ENCODE measurements at regions not wholly inside any gene's neighbourhood (a gene's known extent, or its start where the extent isn't known, plus 50 kb on each side); places are given as distances from the start of the nearest gene placed in this dataset.
A peak's percentile ranks its signal among the peaks of the same experiment; 100 is the strongest.

DNA sequence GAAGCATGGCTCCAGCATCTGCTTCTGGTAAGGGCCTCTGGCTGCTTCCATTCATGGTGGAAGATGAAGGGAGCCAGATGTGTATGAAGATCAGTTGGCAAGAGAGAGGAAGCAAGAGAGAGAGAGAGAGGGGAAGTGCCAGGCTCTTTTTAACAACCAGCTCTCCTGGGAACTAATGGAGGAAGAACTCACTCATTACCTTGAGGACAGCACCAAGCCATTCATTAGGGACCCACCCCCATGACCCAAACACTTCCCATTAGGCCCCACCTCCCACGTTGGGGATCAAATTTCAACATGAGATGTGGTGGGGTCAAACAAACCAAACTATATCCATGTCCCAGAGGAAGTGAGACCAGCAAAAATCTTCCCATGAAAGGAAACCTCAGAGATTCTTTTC is 124.8 kb upstream of the SIX2 start:
- DNase-seq = peak; percentile 31

DNA sequence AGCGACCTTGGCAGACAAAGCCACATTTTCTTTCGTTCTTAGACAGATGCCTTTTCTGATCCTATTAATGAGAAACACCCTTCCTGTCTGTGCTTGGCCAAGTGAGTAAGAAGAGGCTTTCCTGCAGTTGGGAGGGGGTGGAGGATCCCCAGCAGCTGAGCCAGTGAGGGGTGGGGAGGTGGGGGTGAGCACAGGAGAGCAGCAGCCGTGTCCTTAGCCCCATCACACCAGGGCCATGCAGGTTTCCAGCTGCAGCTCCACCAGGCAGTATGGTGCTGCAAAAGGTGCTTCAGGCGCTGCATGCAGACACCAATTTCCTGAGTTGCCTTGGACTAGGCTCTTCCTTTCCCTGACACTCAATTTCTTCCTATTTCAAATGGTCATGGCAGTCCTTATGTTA is 123.3 kb upstream of the SIX2 start:
- no peak for DNase-seq

DNA sequence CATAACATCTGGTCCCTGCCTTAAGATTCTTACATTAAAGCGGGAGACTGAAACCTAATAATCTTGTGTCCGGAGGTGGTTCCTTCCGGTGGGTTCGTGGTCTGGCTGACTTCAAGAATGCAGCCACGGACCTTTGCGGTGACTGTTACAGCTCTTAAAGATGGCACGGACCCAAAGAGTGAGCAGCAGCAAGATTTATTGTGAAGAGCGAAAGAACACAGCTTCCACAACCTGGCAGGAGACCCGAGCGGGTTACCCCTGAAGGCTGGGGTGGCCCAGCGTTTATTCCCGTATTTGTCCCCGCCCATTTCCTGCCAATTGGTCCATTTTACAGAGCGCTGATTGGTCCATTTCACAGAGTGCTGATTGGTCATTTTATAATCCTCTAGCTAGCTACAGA is 122.3 kb upstream of the SIX2 start:
- peak; percentile 47 for DNase-seq

DNA sequence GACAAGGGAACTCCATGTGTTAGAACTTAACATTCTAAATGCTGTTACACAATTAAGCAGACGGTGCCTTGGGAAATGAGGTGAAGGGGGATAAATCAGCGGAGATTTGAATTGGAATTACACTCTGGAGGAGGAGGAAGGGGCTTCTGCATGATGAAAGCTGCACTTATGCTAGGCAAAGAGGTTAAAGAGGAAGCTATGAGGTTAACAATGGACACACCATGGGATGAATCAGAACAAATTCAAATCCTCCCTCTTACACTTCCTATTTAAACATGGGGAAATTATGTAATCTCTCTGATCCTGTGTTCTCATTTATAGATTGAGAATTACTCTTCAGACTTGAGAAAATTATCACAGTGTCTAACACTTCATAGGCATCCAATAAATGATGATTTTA is 121.5 kb upstream of the SIX2 start:
- peak; percentile 28 for DNase-seq

DNA sequence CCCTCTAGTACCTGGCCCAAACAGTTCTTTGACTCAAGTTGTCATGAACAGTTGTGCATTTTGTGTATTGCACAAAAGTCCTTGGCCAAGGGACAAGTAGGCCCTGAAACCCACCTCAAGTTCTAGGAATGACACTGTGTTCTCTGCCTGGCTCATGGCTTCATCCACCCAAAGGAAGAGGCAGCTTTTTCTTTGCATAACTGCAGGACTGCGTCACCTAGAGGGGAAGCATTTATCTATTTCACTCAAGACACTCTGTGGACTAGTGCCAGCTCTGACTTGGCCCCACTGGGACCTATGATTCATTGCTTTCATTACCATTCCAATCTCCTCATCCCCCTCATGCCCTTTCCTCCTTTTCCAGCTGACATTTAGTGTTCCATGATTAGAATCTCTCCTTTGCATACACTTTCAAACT is 119.3 kb upstream of the SIX2 start:
- DNase-seq = no peak

DNA sequence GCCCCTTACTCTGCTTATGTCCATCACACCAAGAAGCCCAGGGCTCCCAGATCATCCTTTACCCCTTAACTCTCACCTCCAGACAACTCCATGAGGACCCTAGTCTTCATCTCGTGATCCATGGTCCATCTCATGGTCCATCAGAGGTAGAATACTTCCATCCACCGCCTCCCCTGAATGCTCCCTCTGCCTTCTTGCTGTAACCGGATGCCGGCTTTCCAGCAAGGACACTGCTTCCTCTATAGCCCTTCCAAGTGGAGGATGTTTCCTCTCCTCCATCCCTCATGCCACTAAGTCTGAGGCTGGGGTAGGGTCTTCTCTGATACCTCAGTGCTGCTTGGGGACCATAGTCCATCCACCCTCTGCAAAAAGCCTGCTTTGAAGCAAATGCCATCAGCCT is 118.6 kb upstream of the SIX2 start:
- no peak for DNase-seq

DNA sequence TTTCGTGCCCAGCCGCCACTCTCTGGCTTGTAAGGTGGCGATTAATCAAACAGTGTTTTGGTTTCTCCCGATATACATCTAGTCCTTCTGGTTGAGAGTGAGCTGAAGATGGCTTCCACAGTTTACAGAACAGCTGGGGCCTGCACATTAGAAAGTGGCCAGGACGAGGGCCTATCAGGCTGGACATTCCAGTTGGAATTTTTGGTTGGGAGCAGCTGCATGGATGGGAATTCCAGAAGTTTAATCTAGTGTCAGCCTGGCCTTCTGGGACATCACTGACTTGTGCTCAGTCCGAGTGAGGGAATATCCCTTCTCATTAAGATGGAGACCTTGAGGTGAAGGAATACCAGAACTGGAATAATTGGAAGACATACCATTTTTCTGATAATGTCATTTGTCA is 118.1 kb upstream of the SIX2 start:
- no peak for DNase-seq

DNA sequence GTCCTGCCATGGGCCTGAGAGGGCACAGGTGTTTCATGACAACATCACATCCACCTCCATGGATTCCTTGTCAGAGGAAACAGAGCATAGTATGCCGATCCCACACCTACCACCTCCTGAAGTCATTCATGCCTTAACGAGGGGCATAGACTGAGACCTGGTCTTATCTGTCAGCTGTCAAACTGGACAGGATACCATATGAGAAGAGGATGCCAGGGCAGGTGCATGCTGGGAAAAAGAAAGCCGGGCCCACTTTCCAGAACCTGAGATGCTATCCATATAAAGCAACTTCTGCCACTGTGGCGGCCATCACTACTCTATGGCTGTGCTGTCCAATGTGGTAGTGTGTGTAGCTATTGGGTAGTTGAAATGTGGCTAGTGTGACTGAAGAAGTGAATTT is 116.0 kb upstream of the SIX2 start:
- DNase-seq = no peak

DNA sequence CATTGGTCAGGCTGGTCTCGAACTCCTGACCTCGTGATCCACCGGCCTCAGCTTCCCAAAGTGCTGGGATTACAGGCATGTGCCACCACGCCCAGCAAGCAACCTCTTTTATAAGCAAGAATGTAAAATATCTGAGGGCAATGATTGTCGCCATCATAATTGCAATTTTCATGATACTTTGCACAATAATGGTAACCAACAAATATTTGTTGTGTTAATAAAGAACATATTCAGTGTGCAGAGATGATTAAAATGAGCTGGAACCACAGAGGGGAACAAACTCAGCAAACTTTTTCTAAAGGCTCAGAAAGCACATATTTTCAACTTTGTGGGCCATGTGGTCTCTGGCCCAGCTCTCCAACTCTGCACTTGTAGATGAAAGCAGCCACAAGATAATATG is 115.2 kb upstream of the SIX2 start:
- no peak for DNase-seq

DNA sequence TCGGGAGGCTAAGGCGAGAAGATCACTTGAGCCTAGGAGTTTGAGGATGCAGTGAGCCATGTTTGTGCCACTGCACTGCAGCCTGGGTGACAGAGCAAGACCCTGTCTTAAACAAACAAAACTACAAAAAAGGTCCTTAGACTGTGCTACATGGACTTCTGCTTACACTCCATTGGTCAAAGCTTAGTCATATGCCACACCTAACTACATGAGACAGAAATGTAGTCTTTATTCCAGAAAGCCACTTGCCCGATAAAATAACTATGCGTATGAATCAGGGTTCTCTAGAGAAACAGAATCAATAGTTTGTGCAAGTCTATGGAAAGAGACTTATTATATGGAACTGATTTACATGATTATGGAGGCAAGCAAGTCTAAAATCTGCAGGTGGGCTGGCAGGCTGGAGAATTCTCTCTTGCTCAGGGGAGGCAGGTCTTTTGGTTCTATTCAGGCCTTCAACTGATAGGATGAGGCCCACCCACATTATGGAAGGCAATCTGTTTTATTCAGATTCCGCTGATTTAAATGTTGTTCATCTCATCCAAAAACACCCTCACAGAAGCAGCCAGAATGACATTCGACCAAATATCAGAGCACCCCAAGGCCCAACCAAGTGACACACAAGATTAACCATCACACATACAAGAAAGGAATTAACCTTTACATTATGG is 114.4 kb upstream of the SIX2 start:
- no peak for DNase-seq

DNA sequence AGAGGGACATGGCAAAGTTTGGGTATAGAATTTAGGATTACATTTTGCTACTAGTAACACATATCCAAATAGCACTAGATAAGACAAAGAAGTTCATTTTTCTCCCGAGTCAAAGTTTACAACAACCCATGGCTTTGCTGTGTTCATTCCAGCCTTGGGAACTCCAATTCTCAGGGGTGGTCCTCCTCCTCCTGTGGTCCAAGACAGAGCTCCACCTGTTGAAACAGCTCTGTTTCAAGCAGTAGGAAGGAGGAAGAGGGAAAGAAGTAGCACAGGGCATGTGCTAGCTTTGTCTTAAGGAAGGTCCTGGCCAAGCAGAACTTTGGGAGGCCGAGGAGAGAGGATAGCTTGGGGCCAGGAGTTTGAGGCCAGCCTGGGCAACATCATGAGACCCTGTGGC is 113.8 kb upstream of the SIX2 start:
- no peak for DNase-seq

DNA sequence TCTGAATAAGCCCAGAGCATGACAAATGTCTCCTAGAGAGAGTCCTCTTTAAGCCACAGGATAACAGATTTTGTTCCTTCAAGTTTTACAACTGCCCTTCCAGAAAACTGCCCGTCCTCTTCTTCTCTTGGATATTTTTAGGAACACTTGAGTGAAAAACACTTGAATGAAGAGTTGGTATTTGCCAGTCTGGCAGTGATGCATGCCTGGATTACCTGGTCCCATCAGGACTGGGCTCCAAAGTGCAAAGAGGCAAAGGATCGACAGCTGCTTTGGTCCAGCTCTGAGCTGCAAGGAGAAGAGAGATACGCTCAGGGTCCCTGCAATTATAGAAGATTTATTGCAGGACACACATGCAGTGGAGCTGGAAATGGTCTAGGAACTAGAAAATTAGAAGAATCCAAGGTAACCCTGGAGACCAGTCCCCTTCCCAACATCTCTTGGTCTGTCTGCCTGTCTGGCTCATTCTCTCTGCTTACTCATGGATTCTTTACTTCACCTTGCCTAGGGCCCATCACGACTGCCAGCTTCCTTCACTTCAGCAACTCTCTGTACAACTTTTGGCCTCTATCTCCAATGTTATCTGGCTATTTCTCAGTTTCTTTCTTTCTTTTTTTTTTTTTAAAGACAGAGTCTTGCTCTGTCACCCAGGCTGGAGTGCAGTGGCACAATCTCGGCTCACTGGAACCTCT is 112.1 kb upstream of the SIX2 start:
- DNase-seq = no peak

DNA sequence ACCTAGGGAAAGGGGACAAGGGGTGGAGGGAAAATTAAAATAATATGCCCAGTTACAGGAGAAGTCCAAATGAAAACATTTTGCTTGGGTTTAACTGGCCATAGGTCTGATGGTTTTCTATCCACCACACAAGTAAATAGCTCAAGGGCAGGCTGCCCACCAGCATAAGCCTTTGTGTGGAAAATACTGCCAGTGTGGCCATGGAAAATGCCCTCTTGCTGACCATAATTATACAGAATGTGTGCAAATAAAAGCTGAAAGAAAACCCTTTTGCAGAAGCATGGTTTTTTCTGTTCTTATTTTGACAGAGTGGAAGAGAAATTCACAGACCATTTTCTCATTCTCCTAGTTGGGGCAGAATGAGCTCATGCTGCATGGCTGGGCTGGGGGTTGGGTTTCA is 111.3 kb upstream of the SIX2 start:
- no peak for DNase-seq

DNA sequence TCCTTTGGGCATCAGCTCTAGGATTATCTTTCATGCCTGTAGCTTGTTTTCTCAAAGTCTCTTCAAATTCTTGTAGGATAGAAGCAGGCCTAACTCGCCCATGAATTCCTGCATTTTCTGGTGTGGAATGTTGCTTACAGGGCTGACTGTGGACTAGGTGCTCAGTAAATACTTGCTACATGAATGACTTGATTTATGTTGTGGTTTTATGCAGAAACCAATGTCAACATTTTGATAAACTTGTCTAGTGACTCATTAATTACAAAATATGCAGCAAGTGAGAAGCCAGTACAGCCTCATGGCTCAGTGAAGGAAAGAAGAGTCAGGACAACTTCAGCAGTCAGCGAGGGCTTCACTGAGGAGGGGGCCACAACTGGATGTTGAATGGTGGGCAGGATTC is 110.6 kb upstream of the SIX2 start:
- DNase-seq = no peak

DNA sequence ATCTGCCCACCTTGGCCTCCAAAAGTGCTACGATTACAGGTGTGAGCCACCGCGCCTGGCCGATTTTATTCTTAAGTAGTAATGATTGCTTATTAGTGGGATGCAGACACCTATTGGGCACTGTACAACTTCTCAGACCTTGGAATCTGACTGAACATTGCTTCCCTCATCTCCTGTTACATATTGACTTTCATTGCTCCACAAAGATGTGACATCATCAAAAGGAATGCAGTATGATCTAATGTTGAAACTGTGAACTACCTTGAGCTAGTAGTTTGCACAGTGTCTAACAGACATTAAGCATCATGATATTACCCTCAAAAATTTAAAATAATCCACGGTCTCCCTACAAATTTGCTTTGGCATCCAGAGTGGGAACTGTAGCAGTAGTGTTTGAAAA is 109.8 kb upstream of the SIX2 start:
- no peak for DNase-seq

DNA sequence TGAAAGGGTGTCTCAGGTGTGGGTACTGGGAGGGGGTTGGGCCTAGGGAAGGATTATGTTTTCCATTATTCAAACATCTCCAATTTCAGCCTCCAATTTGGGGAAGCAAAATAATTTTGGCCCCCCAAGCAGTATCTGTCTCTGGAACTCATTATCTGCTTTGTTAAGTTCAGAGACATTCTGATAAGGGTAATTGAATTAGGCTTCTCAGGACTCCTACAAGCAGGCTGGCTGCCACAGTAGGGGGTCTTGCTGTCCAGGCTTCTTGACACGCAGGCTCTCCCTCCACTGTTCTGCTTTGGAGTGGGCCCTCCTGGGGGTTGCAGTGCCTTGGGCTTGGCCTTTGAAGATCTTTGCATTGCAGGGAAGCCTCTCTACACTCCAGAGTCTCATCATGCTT is 108.1 kb upstream of the SIX2 start:
- no peak for DNase-seq

DNA sequence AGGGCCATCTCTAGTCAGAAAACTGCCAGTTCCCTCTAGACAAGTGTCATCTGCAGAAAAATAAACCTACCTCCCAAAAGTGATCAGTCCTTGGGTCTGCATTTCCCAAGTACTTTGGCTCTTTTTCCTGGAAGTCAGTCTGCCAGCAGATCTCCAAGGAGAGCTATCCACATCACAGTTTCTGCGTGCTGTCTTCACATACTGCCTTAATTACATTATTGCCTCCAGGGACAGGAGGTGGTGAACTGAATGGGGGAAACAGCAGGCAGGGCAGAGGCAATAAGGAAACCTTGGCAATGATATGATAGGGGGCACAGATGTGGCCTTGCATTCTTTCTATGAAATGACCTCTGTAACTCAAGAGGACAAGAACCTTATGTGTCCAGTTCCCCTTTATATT is 105.9 kb upstream of the SIX2 start:
- DNase-seq = no peak

DNA sequence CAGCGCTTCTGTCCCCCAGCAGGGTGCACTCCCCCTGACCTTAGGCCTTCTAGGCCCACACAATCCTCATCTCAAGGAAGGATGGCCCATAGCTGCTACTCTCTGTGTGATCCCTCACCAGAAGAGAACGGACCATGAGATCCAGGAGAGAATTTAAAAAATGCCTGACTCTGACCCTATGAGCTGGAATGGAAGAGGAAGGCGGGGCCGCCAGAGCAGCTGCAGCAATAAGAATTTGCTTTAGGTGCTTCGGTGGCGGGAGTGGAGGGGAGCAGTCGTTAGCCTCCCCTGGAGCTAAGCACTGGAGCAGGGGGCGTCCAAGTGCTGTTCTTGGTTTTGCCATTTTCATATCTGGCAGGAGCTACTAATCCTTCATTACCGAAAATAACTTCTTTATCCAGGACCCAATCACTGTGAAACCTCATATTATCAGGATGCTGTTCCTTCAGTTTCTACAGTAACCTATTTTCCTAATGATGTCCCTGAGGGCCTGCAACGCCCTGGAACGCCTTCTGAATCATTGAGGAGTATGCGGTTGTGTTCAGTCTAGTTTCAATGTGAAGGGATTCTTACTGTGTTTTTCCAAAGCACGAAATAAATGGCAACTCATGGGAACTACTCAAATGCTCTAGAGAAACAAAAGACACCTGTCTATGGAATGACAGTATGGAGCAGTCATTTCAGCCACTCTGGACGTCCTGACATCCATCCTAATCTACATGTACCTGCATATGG is 105.1 kb upstream of the SIX2 start:
- no peak for DNase-seq

DNA sequence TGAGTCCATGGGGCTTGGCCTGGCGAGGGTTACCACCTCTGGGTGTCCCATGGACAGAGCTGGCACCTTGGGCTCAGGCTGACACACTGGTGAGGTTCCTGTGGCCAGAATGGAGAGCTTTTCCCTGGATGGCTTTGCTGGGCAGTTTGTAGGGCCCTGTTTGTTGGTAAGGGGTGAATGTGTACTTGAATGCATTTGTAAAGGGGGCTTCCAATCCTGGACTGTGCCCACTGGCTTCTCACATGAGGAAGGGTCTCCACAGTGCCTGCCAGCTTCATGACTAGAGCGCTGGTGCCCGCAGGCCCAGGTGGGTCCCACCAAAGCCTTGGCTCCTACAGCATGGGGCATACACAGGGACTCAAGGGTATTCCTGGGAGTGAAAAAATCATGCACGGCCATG is 103.5 kb upstream of the SIX2 start:
- DNase-seq = no peak

DNA sequence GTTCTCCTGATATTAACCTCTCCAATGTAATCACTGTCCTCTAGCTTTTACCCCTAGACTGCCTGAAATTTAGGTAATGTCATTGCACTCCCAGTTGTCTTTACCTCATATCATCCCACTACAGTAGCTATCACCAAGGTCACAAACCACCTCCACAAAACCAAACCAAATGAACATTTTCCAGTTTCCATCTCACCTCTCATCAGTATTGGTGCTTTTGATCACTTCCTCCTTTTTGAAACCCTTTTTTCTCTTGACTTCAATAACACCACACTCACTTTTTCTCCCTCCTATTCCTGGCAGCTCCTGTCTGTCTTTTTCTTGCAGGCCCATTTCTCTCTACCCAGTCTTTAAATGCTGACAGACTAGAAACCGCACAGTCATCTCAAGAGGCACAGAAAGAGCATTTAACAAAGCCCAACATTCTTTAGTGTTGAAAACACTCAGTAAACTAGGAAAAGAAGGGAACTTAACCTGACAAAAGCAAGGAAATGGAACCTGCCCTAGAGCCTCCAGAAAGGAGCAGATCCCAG is 95.9 kb upstream of the SIX2 start:
- no peak for DNase-seq

DNA sequence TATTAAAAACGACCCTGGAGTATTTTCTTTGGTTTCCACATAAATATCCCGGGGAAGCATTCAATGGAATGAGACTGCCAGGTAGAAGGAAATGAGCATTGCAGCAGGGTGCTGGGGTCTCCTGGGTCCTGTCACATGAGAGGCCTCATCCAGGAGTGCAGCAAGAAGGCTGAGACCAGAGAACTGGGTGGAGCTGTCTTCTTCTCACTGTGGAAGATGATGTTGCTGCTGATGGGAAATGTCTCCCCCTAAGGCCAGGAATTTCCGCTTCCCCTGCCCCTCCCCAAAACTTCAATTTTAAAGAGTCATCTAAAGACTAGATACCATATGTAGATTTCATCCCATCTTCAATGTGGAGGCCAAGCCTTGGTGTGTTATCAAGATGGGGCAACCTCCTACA is 95.2 kb upstream of the SIX2 start:
- no peak for DNase-seq

DNA sequence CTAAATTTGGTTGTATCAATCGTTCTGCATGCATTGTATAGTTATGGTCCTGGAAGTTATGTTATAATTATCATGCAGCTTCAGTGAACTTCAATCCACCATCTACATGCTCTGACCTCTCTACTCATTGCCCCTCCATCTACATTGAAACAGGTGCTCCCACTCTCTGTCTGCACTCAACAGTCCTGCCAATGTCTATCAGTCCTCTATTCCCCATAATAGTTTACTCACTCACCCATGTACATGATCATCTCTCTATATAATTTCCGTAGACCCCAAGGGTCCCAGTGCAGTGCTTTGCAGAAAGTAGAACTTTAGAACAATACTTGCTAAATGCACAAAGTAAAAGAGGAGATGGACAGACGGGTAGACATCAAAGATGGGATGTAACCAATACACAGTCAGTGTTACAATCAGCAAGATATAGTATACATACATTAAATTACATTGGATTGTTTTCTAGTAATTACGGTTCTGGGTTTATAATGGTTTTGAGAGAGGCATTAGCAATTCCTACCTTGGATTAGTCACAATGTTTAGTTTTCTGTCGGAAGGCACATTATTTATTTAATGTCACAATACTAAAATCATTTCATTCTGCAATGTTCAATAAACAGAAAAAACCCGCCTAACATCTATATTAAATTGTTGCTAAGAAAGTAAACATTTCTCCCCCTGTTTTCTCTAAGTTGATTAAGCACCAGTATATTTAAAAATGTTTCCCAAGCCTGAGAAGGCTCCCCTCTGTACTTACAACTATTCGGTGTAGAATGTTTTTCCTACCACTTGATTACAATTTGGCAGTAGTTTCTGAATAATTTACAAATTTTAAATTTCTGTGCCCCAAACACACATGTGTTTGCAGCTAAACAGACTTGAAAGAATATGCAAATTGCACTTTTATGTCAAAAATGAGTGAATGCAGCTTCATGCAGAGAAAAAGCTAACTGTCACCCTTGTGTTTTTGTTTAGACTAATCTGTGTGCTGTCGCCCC is 94.4 kb upstream of the SIX2 start:
- no peak for DNase-seq

DNA sequence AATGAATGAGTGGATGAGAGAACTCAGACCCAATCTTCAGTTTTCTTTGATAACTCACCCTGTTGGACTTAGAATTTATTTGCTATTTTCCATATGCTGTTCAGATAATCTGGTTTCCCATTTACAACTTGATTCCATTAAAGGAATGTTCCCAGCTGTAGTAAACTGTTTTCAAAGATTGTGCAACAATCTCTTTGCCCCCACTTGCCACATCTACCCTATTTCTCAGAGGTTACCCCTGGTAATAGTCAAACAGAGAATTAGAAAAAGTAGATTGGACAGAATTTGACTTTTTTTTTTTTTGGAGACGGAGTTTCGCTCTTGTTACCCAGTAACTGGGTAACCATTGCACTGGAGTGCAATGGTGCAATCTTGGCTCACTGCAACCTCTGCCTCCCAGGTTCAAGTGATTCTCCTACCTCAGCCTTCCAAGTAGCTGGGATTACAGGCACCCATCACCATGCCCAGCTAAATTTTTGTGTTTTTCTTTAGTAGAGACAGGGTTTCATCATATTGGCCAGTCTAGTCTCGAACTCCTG is 93.4 kb upstream of the SIX2 start:
- DNase-seq = no peak

All from GF-D8 (cell line).